Panc1 (cell line): ENCODE measurements at regions not wholly inside any gene's neighbourhood (a gene's known extent, or its start where the extent isn't known, plus 50 kb on each side); places are given as distances from the start of the nearest gene placed in this dataset.

Experiments used
- ATAC-seq: fragments of 200-7000 bp; cut with Tn5 transposase; 2 replicates; pipeline ENCODE4 v1.9.1; 2020; ENCODE audit warnings: mild to moderate bottlenecking, moderate library complexity
- BruUV-seq: library from RNA; stranded (reverse); fragments of 400-500 nt; replicated peaks from 2 replicates; lab custom pipeline; 2021; lab: Mats Ljungman, UMichigan
- CTCF ChIA-PET: fragments of 300-600 bp; sonication (Branson Sonifier 250); formaldehyde crosslinking; loops from one replicate; lab custom pipeline; 2022; ENCODE audit warnings: antibody characterized with exemption; lab: Charles Lee
- POLR2A ChIA-PET: fragments of 300-600 bp; sonication (Branson Sonifier 250); formaldehyde crosslinking; loops from one replicate; lab custom pipeline; 2022; ENCODE audit warnings: antibody characterized with exemption; lab: Charles Lee
- DNase-seq: peaks from one replicate; pipeline ENCODE4 v3.0.0-alpha.2; 2010; ENCODE audit warnings: low read depth, low spot score
- H3K27ac ChIP-seq: 2 replicates; pipeline ENCODE4 v1.5.1; 2011; ENCODE audit warnings: mild to moderate bottlenecking, low read length, inconsistent platforms
- H3K27me3 ChIP-seq: fragments of 200-500 bp; sonication (Bioruptor generic); 2 replicates; pipeline ENCODE4 v1.6.0; 2014; ENCODE audit warnings: low read length, inconsistent platforms; ENCODE audit not compliant: control insufficient read depth, insufficient read depth
- H3K36me3 ChIP-seq: fragments of 200-500 bp; sonication (Bioruptor generic); 2 replicates; pipeline ENCODE4 v1.5.1; 2014; ENCODE audit warnings: inconsistent platforms, mild to moderate bottlenecking, low read length, moderate library complexity; ENCODE audit not compliant: control insufficient read depth, insufficient read depth
- H3K4me1 ChIP-seq: 2 replicates; pipeline ENCODE4 v1.5.1; 2011; ENCODE audit warnings: inconsistent platforms, mild to moderate bottlenecking, low read length, moderate library complexity; ENCODE audit not compliant: control insufficient read depth, insufficient read depth
- H3K4me3 ChIP-seq, 2 experiments: 2 replicates each; pipeline ENCODE4 v1.5.1; 2011 to 2012; ENCODE audit warnings: low read depth in 2 of 2, low read length in 2 of 2, mild to moderate bottlenecking in 2 of 2, inconsistent platforms in 1 of 2, moderate library complexity in 1 of 2
- H3K9me3 ChIP-seq: fragments of 200-500 bp; sonication (Bioruptor generic); 2 replicates; pipeline ENCODE4 v1.5.1; 2014; ENCODE audit warnings: low read depth, mild to moderate bottlenecking, inconsistent platforms, low read length, moderate library complexity; ENCODE audit not compliant: control insufficient read depth, insufficient read depth
- CTCF ChIP-seq: fragments of 450-650 bp; IDR thresholded peaks from 2 replicates; pipeline ENCODE4 v1.5.1; 2017; ENCODE audit warnings: mild to moderate bottlenecking
- POLR2AphosphoS5 ChIP-seq: IDR thresholded peaks from 2 replicates; pipeline ENCODE4 v1.6.1; 2012; ENCODE audit warnings: mild to moderate bottlenecking, low read depth, low read length, moderate library complexity
- REST ChIP-seq, 2 experiments: IDR thresholded peaks; 2 replicates each; pipeline ENCODE4 v1.6.1; 2011 to 2012; ENCODE audit warnings: low read depth in 2 of 2, control low read depth in 1 of 2, low read length in 1 of 2, mild to moderate bottlenecking in 1 of 2, moderate library complexity in 1 of 2; ENCODE audit not compliant: insufficient read depth in 1 of 2
- SIN3A ChIP-seq: IDR thresholded peaks from 2 replicates; pipeline ENCODE4 v1.6.1; 2012; ENCODE audit warnings: low read depth, mild to moderate bottlenecking, low read length, moderate library complexity, borderline replicate concordance; ENCODE audit not compliant: insufficient read depth
- TCF7L2 ChIP-seq: IDR thresholded peaks from 2 replicates; pipeline ENCODE4 v1.6.1; 2011; ENCODE audit warnings: mild to moderate bottlenecking, low read depth, low read length, inconsistent platforms
- in situ Hi-C: cut with HindIII; loops from 2 replicates; pipeline ENCODE4 v1.10.0; 2016; ENCODE audit warnings: low sequenced_read_pairs, low pct_unique_long_range_greater_than_20kb
- intact Hi-C: fragments of 100-400 bp; cut with micrococcal nuclease; formaldehyde crosslinking; loops from one replicate; pipeline ENCODE4 v1.10.0; 2022; ENCODE audit not compliant: unreplicated experiment

- no TSS peak for BruUV-seq
- CTCF ChIA-PET, result no interaction called here
- no peak overlapping the region for H3K4me3 ChIP-seq
- no peaks in the 10 kb centered on the region for H3K27me3 ChIP-seq
- intact Hi-C loops (no loop called here), in situ Hi-C loops (no loop called here)
- no peaks in the 10 kb centered on the region for H3K9me3 ChIP-seq
- no peaks in the 10 kb centered on the region for H3K4me1 ChIP-seq
- no peak for TF ChIP-seq CTCF
- no peak for TF ChIP-seq SIN3A
- TF ChIP-seq POLR2AphosphoS5, result no peak
- no peak for TF ChIP-seq REST (IDR thresholded peaks at IDR 0.05; ENCODE audit: insufficient read depth in 1 of 2, low read depth in 2 of 2, low read length in 1 of 2)
- no peak for TF ChIP-seq TCF7L2
- ATAC-seq, result no peak
- DNase-seq, result no peak
- POLR2A ChIA-PET, result no interaction called here
- no peaks in the 10 kb centered on the region for H3K36me3 ChIP-seq
- no peak overlapping the region for H3K27ac ChIP-seq
Observed at GRCh38 chr13:47092202-47092601, 195.3 kb upstream of the HTR2A start.

GRCh38 chr13:47087841-47088240, 191.0 kb upstream of the HTR2A start:
- ChIA-PET CTCF (no interaction called here), POLR2A (no interaction called here)
- TF ChIP-seq POLR2AphosphoS5, result no peak
- no peak for TF ChIP-seq REST (IDR thresholded peaks at IDR 0.05; ENCODE audit: insufficient read depth in 1 of 2, low read depth in 2 of 2, low read length in 1 of 2)
- no peak for TF ChIP-seq SIN3A
- no peak for TF ChIP-seq TCF7L2
- TF ChIP-seq CTCF, result no peak
- H3K9me3 ChIP-seq, result no peaks in the 10 kb centered on the region
- no peak for ATAC-seq
- intact Hi-C loops (no loop called here), in situ Hi-C loops (no loop called here)
- no peaks in the 10 kb centered on the region for H3K4me1 ChIP-seq
- H3K4me3 ChIP-seq, result no peak overlapping the region
- H3K27ac ChIP-seq, result no peak overlapping the region
- no TSS peak for BruUV-seq
- no peaks in the 10 kb centered on the region for H3K27me3 ChIP-seq
- no peak for DNase-seq
- H3K36me3 ChIP-seq, result no peaks in the 10 kb centered on the region
